GM21576 (cell line): ENCODE measurements at regions not wholly inside any gene's neighbourhood (a gene's known extent, or its start where the extent isn't known, plus 50 kb on each side); places are given as distances from the start of the nearest gene placed in this dataset.
"Not testable (repeated sequence)": the region's sequence is repeated elsewhere in the genome, so short reads cannot be mapped to it uniquely, and the experiment has no call there.

Experiments
- ATAC-seq: cut with Tn5 transposase; IDR thresholded peaks from one replicate; pipeline ENCODE4 v1.9.1; 2021; ENCODE audit warnings: mild to moderate bottlenecking, moderate library complexity; ENCODE audit not compliant: unreplicated experiment

DNA sequence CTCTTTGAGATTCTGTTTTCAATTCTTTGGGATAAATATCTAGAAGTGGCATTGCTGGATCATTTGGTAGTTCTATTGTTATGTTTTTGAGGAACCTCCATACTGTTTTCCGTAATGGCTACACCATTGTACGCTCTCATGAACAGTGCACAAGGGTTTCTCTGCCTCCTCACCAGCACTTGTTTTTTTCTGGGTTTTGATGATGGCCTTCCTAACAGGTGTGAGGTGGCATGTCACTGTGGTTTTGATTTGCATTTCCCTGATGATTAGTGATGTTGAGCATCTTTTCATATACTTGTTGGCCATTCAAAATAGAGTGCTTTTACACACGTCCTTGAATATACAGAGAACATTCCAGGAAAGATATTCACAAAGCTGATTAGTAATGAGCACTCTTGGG lies 86.8 kb upstream of the ADORA2B start:
- ATAC-seq, result not testable (repeated sequence)

DNA sequence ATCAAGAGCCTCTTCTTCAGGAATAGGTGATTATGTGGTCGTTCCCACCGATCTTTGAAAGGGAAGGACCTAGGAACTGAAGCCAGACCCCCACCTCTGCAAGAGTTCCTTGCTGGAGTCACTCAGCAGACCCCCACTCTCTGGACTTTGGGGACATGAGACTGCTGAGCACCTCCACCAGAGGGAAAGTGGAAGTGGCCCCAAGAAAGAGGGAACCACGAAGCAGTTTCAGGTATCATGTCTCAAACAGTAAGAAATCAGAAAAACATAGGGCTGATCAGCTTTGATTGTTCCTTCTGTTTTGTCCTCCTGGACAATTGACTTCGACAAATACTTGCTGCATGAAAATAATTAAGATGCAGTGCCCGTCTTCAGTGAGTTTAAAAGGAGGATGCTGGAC lies 84.2 kb upstream of the ADORA2B start:
- ATAC-seq, result peak; percentile 52

DNA sequence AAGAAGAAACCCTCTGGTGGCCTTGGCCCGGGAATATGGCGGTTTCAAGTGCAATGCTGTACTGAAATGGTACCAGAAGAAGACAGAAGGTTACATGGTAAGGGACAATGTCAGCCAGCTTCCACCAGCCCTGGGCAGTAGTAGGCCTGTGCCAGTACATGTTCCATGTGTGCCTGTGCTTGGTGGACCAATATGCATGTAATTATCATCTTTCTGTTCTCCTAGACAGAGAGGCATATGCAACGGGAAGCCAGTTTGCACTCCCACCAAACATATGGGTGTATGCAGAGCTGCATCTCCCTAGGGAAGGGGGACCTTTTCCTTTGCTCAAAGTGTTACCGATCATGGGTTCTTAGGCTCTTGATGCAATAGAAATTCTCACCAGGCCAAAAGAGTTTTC lies 80.9 kb upstream of the ADORA2B start:
- not testable (repeated sequence) for ATAC-seq

DNA sequence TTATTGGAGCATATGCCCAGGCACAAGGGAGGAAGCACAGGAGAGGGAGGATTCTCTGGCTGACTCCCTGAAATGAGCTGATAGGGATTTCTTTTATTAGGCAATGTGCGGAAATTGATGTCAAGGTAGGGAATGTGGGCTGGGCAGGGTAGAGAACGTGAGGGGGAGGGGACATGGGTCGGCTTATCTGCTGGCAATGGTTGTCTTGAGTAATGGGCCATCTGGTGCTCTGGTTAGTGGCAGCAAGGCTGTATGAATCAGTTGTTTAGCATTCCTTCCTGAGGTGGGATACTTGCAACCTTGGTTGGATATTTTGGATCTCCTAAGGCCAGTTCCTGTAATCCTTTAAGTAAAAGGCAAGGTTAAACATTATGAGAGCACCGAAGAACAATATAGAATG lies 80.5 kb upstream of the ADORA2B start:
- not testable (repeated sequence) for ATAC-seq

DNA sequence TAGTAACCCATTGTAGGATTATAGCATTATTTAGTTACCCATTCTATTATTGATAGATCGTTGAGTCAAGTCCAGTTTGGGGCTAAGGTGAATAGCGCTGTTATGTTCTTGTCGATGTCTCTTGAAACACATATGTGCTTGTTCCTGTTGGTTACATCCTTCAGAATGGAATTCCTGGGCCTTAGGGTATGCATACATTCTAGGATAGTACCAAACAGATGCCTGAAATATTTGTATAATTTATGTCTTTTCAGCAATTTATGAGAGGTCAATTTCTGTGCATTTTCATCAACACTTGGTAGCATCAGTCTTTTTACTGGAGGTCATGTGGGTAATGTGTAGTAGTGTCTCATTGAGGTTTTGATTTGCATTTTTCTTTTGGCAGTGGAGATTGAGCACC lies 78.9 kb upstream of the ADORA2B start:
- not testable (repeated sequence) for ATAC-seq

DNA sequence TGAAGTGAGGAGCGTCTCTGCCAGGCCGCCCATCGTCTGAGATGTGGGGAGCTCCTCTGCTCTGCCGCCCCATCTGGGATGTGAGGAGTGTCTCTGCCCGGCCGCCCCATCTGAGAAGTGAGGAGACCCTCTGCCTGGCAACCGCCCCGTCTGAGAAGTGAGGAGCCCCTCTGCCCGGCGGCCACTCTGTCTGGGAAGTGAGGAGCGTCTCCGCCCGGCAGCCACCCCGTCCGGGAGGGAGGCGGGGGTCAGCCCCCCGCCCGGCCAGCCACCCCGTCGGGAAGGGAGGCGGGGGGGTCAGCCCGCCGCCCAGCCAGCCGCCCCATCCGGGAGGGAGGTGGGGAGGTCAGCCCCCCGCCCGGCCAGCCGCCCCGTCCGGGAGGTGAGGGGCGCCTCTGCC lies 77.6 kb upstream of the ADORA2B start:
- ATAC-seq, result not testable (repeated sequence)

DNA sequence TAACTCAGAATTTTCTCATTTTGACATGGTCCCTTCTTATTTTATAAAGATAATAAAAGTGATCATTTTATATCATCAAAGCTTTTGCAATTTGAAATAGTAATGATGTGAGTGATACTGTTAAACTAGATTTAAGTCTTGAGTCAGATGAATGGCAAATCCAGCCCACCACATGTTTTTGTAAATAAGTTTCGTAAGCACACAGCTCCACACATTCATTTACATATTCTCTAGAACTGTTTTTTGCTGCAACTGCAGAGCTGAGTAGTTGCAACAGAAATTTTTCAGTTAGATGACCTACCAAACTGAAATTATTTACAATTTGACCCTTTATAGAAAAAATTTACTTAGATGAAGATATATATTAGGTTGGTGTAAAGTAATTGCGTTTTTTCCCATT lies 75.1 kb upstream of the ADORA2B start:
- not testable (repeated sequence) for ATAC-seq

DNA sequence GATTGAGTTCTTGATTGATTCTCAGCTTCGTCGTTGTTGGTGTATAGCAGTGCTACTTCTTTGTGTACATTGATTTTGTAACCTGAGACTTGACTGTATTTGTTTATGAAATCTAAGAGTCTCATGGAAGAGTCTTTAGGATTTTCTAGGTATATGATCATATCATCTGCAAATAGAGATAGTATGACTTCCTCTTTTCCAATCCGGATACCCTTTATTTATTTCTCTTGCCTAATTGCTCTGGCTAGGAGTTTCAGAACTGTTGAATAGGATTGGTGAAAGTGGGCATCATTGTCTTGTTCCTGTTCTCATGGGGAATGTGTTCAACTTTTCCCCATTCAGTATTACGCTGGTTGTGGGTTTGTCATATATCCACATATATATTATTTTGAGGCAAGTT lies 72.3 kb upstream of the ADORA2B start:
- not testable (repeated sequence) for ATAC-seq

DNA sequence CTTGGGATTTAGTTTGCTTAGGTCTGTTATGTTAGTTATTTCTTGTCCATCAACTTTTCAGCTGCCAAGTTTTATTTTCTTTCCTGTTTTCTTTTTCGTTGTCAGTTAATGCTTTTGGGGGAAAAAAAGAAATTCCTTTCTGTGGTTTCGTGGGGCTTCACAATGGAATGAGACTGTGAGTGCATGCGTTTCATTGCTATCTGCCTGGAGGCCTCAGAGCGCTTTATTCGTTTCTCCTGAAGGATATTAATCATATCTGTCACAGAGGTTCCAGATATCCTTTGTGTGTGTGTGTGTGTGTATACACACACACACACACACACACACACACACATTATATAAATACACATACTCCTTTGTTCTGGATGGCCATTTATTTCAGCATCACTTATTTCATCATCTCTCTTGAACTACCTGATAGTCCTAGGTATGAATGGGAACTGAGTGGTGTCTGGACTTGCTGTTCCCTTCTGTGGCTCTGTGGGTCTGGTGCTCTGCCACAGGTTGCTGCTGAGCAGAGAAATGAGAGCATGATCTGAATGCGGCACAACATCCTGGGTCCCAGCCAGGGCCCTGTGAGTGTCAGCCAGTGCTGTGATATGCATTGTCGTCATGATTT lies 66.9 kb upstream of the ADORA2B start:
- not testable (repeated sequence) for ATAC-seq

DNA sequence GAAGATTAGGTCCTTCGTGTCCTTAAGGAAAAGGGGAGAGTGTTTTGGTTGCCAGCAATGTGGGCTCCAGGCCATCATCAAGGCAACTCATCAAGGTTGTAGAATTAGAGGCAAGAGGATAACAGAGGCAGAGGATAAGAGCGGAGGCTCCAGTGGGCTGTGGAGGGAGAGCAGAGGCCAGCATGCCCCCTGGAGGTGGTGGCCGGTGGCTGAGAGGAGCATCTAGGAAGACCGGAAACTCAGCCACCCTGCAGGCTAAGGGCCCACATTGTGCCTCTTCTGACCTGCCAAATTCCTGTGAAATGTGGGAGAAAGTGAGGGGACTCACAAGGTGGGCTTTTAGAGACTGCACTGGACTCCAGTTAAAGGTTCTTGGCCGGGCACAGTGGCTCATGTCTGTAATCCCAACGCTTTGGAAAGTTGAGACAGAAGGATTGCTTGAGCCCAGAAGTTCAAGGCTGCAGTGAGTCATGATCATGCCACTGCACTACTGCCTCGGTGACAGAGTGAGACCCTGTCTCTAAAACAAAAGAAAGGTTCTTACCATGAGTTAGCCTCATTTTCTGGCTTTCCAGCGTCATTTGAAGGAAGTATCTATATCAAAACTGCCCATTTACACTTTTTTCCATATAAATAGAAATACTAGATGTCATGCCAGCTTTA lies 62.7 kb upstream of the ADORA2B start:
- ATAC-seq, result no peak

DNA sequence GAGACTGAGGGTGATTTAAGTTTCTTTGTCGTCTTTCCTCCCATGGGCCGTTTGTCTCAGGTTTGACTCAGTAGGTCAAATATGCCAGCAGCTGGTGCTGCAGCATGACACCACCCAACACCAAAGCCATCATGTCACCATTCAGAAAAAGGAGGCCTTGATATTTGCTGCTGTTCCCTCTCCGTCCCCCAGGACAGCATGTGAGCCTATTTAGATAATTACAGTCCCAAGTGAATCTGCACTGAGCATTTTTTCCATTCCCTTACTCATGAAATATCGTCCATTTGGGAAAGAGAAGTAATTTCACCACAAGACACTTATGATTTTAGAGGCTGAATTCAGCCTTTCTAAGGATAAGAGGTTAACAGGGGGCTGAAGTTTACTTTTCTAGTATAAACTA lies 62.2 kb upstream of the ADORA2B start:
- no peak for ATAC-seq

DNA sequence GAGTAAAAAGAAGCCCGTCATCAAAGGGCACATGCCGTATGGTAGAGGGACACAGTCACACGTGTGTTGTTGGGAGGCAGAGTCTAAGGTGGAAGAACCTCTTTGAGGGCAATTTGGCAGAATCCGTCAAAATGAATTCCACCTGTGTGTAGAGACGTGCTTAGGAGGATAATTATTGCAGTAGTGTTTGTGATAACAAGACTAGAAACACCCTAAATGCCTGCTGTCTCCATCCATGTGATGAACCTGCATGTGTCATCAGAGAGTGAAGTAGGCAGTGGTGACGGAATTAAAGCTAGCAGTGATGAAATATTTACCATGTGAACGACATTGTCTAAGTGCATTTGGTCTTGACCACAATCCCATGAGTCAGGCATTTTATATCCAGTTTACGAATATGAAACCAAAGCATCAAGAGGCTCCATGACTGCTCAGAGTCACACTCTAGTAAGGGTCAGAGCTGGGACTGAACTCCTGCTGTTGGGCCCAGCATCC lies 61.3 kb upstream of the ADORA2B start:
- ATAC-seq, result no peak

DNA sequence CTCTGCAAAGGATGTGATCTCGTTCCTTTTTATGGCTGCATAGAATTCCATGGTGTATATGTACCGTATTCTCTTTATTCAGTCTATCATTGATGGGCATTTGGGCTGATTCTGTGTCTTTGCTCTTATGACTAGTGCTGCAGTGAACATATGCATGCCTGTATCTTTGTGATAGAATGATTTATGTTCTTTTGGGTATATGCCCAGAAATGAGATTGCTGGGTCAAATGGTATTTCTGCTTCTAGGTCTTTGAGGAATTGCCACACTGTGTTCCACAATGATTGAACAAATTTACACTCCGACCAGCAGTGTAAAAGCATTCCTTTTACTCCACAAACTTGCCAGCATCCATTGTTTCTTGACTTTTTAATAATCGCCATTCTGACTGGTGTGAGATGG lies 60.2 kb upstream of the ADORA2B start:
- no peak for ATAC-seq

DNA sequence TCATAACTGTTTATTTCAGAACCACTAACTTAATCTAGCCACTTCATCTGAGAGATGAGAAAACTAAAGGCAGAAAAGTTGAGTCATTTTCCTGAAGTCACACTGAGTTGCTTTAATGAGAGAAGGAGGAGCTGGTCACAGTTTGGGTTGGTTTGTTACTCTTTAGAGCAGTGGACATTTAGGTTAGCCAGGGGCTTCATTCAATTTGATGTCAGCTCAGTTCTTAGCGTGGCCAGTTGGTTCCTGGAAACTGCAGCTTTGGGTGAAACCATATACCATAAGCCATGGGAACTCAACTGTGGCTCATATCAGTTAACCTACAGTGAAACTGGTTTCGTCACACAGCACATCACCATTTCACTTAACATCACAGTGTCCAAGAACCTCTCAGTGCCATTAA lies 59.2 kb upstream of the ADORA2B start:
- ATAC-seq, result no peak

DNA sequence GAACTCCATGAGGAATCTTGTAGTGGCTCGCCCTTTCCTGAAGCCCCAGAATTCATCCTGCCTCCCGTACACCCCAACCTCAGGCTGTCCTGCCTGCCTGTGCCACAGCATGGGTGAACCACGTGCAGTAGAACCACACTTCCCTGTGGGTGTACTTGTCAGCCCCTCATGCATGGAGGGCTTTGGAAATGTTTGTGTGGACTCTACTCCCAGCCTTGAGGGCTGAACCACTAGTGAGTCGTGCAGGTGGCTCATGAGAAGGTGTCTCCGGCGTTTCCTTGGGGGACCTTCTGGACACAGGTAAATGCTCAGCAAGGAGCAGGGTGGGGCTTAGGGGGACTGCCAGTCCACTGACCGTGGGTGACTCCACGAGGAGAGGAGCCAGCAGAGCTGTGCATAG lies 58.7 kb upstream of the ADORA2B start:
- ATAC-seq, result no peak

DNA sequence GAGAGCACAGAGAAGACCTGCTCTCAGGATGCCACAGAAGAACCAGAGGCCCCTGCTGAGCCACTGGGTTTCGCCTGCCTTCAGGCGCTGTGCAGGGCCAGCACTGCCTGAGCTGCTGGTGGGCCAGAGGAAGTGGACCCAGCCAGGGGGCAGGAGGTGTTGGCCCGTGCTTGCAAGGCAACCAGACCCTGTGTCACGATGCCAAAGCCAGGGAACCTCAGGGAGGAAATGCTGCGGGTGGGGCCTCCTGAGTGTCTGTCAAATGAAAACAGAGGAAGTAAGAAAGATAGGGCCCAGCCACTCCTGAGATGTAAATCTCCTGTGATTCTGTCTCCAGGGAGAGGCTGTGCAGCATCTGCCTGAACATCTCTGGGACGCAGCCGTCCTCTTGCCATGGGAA lies 58.1 kb upstream of the ADORA2B start:
- ATAC-seq, result no peak

DNA sequence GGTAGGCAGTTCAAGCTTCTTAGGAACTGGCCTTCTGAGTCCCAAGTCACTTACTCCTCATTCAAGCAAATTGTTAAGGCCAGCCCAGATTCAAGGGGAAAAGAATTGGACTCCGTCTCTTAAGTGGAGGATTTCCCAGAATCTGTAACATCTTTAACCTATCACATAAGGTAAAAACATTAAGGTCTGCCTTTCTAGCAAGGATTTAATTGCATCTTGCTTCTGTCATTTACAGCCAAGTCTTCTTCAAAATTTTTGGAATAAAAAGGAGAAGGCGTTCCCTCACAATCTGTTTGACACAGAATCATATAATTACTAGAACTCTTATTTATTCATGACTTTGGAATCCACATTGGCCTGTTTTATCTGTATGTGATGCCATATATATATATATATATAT lies 56.5 kb upstream of the ADORA2B start:
- no peak for ATAC-seq

DNA sequence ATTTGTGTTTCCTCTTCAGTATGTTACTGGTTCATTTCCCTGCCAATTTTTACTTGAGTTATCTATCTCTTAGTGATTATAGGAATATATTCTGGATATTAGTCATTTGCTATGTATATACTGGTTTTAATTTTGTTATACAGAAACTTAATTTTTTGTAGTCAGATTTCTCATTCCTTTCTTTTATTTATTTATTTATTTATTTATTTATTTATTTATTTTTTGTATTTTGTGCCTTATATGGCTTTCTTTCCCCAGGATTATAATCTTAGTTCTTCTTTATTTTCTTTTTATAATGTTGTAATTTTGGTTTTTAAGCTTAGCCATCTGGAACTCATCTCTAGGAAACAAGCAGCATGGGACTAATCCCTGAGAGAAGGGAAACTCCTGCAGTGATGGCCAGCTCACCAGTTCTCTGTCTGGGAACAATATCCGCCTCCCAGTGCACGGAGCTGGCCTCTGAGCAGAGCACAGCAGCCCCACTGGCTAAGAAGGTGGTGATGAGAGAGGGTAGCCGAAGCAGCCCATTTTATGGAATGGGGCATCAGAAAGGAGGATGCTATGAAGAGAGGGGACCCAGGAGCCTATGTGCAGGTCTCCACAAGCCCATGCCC lies 54.5 kb upstream of the ADORA2B start:
- no peak for ATAC-seq

DNA sequence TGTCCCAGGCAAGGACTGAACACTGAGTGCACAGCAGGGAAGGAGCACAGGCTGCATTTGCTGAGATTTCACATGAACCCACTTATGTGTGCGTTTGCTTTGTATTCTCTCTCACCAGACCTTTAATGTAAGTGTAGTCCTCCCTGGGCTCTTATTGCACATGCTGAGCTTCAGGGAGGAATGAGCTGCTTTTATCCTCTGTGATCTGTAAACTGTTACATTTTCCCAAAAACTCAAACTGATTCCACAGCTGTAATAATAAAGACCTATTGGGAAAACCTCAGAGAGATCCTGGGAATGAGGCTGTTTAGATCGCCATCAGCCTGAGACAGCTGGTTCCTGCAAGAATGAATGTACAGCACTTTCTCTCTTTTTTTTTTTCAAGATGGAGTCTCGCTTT lies 53.6 kb upstream of the ADORA2B start:
- ATAC-seq, result no peak

DNA sequence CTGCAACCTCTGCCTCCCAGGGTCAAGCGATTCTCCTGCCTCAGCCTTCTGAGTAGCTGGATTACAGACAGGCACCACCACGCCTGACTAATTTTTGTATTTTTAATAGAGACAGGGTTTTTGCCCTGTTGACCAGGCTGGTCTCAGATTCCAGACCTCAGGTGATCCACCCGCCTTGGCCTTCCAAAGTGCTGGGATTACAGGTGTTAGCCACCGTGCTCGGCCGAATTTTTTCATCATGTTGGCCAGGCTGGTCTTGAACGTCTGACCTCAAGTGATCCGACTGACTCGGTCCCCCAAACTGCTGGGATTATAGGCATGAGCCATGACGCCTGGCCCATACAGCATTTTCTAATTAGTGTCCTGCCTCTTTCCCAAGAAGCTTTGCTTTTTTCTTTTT lies 52.7 kb upstream of the ADORA2B start:
- no peak for ATAC-seq

DNA sequence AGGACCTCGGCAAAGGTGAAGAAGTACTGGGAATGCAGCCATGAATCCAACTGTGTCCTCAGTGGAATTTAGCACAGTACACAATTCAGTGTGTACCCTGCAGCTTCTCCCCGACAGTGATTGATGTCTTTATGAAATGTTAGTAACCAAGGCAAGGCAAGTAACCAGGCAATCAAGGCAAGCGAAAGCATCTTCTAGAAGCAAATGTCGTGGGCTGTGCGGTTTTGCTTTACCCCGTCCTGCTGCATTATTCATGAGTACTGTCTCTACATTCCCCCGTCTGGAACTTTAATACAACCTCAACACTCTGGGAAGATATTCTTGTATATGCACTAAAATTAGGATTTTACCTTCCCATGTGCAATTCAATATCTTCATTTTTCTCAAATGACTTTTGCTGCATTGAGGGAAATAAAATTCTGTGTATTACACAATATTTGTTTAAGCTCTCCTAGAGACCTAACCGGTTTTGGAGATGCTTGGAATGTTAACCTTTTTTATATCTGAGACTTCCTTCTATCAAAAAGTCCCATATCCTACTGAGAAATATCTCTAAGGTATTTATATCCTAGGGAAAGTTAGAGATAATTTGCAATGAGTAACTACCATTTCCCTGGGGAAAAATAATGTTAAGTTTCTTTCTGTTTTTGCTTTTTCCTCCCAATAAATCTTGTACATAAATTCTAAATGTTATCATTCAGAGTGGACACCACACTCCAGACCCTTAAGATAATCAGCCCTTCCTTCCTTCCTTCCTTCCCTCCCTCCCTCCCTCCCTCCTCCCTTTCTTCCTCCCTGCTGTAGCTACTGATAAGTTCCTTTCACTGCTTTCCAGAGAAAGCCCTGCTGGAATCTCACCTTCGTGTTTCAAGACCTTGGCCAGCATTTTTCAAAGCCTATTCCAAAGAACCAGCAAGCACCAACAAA lies 51.9 kb upstream of the ADORA2B start:
- ATAC-seq, result no peak
